HT-29 (cell line): ENCODE measurements at regions not wholly inside any gene's neighbourhood (a gene's known extent, or its start where the extent isn't known, plus 50 kb on each side); places are given as distances from the start of the nearest gene placed in this dataset.
"Not testable (repeated sequence)": the region's sequence is repeated elsewhere in the genome, so short reads cannot be mapped to it uniquely, and the experiment has no call there.

ENCODE experiments used
- DNase-seq: peaks from one replicate; pipeline ENCODE4 v3.0.0-alpha.2; 2015; ENCODE audit warnings: low spot score

DNA sequence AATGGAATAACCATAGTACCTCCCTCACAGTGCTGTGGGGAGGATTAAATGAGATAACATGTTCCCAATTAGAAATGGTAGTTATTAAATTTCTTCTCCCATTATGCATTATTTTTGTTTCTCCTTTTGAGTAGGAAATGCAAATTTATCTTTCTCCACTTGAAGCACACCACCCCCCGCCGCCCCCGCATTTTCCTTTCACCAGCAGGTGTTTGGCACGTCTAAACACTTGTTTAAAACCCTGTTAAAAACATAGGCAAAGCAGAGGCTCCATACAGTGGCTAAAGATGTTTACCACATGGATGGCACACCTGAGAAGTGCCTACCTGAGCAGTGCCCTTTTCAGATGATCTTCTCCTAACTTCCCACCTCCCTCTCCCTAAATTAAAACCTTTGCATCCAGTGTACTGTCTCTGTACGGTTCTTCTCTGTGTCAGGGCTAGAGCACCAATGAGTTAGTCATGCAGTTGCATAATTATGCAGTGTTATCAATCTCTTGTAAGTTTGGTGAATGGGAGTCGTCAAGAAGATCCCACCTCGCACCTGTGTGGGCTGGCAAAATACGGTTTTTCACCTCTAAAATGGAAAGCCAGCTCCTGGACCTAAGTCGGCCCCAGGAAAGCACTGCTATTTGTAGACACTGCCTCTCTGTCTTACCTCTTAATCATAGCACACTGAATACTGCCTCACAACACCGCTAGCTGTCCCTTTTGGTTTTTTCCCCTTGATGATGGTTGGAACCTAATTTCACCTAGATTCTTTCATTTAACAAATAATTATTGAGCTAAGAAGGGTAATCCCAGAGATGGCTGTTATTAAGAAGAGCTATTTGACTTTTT, 122.0 kb downstream of the CT47B1 start:
- no peak for DNase-seq

DNA sequence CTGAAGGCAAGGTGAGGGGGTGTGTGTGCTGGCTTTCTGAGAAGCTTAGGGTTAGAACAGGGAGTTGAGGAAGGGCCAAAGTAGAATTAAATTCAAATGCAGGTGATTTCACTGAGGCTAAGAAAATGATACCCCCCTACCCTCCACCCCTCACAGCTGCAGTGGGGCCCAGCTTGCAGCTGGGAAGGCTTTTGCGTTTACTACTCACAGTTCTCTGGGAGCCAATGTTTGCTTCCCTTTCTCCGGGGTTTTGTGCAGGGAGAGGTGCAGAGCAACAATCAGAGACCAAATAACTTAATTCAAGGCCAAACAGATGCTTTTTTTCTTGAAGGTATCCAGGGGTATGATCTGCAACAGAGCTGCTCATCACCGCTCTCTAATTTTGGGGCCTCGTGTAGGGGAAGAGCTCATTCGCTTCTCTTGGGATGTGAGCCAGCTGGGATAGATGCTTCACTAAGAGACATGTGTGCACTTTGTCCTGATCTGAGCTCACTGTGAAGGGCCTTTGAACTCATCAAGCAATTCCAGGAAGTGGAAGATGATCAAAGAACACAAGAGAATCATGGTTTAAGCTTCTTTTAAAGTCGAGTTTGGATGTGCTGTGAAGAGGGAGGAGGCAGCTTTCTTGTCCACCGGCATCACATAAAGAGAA, 122.7 kb upstream of the C1GALT1C1 start:
- no peak for DNase-seq

GRCh38 chrX:120751683-120752082, 121.8 kb upstream of the C1GALT1C1 start:
- no peak for DNase-seq

- no peak for DNase-seq
These were observed 120.5 kb upstream of the C1GALT1C1 start for GRCh38 chrX:120750381-120750780.

- DNase-seq: no peak
These were observed 119.4 kb upstream of the C1GALT1C1 start for GRCh38 chrX:120749141-120749846.

DNA sequence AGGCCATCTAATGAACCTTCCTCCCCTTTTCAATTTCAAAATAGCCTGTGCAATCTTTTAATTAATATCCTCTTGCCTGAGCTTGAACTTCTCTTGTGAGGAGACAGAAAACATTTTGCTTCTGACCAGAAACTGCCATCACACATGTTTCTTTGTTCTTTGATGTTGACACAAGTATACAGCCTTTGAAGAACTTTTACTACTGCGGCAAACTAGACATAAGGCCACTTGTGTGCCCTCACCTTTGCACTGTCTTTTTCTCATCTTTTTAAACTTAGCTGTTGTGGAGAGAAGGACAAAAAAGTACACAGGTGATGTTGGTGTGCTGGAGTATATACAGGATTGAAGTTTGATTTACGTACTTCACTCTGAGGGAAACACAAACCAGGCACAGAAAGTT, 116.3 kb upstream of the C1GALT1C1 start:
- no peak for DNase-seq

DNA sequence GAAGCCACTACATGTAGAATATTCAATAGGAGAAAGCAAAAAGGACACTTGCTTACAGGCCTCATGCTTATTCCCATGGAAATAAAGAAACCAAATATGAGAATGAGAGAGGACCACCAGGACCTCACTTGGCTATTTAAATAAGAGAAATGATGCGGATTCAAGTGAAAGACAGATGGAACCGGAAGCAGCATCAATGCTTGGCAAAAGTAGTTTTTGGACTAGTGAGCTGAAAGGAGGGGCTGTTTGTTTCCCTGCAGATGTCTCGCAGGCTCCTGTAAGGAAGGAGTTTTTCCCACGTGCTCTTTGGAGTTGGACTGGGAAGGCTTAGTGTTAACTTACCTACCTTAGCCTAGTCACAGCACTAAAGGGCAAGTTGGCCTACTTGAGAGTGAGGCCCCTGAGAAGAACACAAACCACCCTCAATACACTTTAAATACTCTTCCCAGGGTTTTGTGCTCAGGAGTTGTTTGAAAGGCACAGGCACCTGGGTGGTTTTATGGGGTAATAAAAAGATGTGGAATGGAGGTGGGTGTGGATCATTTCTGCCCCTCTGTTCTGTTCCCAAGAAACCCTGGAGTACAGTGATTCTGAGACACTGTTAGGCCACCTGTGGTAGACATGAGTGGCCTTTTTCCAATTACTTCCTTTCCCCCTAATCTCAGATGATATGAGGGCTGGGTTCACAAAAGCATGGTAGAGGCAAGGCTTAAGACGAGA, 113.3 kb upstream of the C1GALT1C1 start:
- DNase-seq: no peak

DNA sequence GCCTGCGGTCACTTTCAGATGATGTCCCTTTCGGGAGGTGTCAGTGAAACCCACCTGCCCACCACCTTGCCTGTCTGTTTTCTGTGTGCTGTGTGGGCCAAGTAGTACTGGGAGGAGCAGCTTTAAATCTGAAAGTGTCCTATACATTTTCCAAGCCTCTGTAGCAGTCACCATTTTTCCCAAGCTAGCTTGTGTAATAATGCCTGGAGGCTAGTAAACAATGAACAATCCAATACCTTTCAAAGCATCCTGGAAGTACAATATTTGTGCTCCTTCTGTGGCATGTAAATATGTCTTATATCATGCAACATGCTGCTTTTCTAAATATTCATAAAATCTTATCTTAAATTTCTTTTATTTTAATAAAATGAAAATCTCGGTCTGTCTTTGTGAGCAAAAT, 111.6 kb upstream of the C1GALT1C1 start:
- no peak for DNase-seq

DNA sequence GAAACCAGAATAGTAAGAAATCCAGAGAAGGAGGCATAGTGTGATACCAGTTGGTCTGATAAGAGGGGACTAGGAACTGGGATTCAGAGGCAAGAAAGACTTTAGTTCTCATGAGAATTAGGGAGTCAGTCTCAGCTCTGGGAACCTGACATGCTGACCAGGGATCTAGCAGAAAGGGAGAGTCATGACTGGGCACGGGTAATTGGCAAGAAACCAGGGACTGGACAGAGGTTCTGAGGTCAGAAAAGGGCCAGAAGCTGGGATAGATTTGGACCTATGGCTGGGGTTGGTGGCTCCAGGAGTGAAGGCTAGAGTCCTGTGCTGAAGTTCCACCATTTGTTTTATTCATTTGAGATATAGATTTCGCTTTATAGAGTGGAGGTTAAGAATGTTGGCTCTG, 110.2 kb upstream of the C1GALT1C1 start:
- DNase-seq: no peak

DNA sequence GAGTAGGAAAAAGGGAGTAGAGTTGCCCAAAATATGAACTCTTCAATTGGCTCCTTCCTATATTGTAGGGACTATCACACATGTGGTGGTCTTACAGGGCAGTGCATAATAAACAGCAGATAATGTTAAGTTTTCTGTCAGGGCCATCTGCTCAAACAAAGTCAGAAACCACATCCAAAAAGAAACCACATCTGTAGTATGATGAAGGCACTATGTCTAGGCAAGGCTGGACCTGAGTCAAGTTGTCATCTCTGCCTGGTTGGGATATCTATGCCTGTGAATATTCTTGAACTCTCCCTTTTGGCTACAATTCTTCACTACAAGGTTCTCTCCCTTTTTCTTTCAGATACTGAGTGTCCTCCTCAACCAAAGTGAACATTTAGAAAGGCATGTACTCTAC, 109.4 kb upstream of the C1GALT1C1 start:
- DNase-seq: no peak

DNA sequence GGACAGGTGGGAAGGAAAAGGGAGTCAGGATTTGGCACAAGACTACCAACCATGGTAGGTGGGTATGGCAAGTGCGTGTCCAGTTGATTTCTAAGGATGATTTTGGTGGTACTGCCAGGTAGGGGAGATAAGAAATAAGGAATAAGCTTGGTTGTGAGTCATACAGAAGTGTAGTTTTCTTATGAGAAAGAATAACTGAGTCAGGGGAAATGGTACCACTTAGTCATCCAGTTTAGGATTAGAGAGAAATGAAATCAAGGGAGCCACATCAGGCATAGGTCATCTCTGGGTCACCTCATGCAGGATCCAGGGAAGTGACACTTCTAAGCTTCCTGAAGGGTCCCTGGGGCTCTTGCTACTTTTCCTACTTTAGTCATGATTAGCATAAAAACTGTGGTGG, 107.1 kb upstream of the C1GALT1C1 start:
- no peak for DNase-seq

- DNase-seq: no peak
These were observed 106.1 kb upstream of the C1GALT1C1 start for GRCh38 chrX:120735966-120736365.

- DNase-seq: no peak
These were observed 103.0 kb upstream of the C1GALT1C1 start for GRCh38 chrX:120732879-120733278.

DNA sequence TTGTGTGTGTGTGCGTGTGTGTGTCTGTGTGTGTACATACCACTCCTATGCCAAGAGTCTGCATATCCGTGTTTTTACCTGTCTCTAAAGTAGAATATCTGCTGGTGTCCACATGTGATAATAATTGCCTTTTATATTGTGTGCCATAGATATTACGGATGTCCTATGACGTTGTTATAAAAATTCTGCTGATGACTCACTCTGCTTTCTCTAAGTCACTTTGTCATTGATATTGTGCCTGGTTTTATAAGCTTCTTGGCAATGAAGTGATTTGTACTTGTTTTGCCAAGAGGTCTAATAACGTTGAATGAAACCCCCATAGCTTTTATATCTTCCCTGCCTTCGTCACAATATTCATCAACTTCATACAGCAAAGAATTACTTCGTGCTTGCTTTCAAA, 102.6 kb upstream of the C1GALT1C1 start:
- no peak for DNase-seq

DNA sequence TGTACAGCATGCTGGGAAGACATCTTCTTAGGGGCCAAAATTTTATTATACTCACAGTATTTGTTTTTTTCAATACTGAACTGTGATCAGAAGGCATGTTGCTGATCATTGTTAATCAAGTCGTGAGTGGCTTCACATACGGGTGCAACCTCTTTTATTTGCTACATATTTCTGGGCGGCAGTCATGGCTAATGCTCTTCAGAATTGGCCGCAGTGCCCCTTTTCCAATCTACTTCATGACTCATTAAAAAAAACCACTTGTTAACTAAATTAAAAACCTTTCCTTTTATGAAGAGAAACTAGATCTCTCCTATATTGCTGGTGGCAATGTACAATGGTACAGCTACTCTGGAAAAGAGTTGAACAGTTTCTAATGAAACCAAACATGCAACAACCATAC, 101.5 kb upstream of the C1GALT1C1 start:
- no peak for DNase-seq

DNA sequence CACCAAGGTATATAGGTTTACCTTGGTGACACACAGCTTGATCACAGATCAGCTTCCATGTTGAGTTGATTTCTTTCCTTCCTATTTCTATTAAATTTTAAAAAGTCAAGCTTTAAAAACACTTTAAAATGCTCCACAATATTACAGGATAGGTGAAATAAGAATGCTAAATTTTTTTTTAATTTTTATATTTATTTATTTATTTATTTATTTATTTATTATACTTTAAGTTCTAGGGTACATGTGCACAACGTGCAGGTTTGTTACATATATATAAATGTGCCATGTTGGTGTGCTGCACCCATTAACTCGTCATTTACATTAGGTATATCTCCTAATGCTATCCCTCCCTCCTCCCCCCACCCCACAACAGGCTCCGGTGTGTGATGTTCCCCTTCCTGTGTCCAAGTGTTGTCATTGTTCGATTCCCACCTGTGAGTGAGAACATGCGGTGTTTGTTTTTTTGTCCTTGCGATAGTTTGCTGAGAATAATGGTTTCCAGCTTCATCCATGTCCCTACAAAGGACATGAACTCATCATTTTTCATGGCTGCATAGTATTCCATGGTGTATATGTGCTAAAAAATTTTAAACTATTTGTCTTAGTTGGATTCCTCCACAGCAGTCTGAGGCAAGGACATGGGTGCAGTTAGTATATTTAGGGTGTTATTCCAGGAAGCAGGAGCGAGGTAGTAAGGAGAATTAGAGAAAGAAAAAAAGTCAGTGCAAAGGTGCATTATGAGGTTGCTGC, 99.8 kb upstream of the C1GALT1C1 start:
- DNase-seq: not testable (repeated sequence)

DNA sequence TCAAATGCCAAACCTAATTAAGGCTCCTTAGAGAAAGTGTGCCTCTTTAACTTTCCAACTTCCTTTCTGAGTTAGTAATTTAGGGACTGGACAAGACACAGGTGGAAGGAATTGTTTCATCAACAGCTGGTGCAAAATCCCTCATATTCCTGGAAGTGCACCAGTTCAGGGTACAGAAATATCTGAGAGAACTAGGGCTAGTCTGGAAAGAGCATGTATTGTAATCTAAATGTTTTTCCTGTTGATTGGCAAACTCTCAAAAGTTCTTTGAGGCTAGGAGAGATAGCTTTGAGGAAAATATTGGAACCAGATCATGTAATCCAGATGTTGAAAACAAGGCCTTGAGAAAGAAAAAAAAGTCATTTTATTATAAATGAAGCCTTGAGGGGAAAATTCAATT, 98.1 kb upstream of the C1GALT1C1 start:
- DNase-seq: no peak

- no peak for DNase-seq
These were observed 97.6 kb upstream of the C1GALT1C1 start for GRCh38 chrX:120727452-120727851.

DNA sequence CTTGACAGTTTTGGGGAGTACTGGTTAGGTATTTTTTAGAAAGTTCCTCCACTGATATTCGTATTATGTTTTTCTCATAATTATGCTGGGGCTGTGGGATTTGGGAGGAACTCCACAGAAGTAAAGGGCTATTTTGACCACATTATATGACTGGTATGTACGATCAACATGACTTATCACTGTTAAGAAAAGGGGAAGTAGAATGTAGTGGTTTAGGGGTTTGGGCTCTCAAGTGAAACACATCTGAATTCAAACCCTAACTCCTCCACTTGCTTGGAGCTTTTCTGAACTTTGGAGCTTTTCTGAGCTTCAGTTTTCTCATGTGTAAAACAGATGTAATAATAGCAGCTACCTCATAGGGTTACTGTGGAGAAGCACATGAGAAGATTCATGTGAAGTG, 96.4 kb upstream of the C1GALT1C1 start:
- no peak for DNase-seq

- no peak for DNase-seq
These were observed 96.0 kb upstream of the C1GALT1C1 start for GRCh38 chrX:120725874-120726273.

DNA sequence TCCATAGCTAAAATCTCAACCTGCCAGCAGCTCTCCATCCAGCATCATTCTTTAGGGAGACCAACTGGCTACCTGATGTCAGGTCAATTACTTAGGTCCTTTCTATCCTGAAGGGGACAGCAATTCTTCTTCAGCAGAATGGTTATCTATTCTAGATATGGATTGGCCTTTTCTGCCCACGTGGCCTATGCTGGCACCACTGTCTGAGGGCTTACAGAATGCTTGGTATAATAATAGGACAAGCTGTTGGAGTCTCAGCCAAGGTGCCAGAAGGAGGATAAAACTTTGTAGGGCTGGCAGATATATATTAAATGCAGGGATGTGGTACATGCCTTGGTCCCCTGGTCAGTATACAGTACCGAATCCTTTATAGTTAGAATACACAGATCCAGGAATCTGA, 89.8 kb upstream of the C1GALT1C1 start:
- DNase-seq: no peak
